Hematopoietic multipotent progenitor cell treated with erythropoietin and hydrocortisone succinate and interleukin-3 and kit ligand, for 8 days (in vitro differentiated cells): ENCODE measurements at regions not wholly inside any gene's neighbourhood (a gene's known extent, or its start where the extent isn't known, plus 50 kb on each side); places are given as distances from the start of the nearest gene placed in this dataset.
"Not testable (repeated sequence)": the region's sequence is repeated elsewhere in the genome, so short reads cannot be mapped to it uniquely, and the experiment has no call there.

Experiments used
- DNase-seq: peaks from one replicate; pipeline ENCODE4 v3.0.0-alpha.2; 2015

DNA sequence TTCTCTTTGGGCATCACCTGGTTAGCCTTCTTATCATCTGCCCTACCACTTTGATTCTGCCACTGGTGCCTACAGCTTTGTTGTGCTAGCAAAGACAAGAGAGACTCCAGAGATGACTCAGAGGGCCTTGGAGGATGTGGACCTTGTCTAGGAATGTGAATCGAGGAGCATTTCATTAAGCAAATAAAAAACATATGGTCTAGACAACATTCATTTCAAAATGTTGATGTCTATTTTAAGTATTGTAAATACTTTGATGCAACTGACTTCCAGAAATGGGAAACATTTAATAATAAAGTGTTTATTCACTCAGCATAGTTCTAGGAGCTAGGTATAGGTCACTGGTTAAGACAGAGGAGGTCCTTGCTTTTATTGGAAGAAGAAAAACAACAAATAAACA is 195.5 kb downstream of the CDCA7 start:
- no peak for DNase-seq

GRCh38 chr2:173552531-173552930 is 197.9 kb downstream of the CDCA7 start:
- DNase-seq: no peak

GRCh38 chr2:173553593-173553992 is 198.9 kb downstream of the CDCA7 start:
- no peak for DNase-seq

DNA sequence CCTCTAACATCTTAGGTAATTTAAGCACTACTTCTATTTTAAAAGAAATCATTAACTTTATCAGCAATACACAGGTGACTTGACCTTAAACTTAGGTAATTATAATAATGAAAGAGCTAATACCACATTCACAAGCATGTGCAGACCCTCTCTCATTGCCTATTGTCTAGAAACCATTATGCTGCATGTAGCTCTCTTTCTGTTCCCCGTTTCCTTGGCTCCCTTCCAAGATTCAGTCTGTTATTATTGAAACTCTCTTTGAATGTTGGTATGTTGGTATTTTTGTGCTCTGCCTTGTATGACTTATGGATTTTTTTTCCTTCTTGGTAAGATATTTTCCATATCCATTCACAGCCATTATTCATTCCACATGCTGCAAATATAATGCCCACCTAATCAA is 201.2 kb downstream of the CDCA7 start:
- no peak for DNase-seq

DNA sequence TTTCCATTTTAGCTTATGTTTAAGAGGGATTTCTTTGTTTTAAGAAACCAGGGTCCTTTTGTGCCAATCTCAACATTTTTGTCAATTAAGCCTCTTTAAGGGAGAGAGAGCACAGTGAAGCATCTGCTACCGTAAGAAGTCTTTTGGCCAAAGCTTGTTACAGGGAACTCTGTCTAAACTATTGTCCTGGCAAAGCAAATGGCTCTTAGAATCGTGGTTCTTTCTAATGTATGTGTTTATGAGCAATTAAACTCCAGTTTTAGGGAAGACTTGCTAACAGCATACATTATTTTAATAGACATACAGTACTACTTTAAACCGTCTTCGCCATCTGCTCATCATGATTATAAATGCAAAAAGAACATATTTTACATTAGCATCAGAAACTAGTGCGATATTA is 202.1 kb downstream of the CDCA7 start:
- no peak for DNase-seq

DNA sequence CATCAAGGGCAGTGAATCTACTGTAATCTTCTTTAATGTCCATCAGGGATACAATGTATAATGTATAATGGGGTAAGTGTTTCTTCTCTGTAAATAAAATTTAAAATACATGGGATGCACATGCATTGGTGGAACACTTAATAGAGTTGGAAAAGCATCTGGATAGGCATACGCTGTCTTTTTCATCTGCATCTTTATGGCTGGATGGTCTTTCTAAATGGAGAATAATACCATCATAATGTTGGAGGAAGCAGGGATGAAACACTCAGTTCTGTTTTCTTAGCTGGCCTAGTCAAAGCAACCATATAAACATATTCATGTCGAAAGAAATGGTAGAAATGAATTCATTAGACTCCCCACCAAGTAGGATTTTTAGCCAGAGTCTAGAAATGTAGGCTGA is 202.8 kb downstream of the CDCA7 start:
- no peak for DNase-seq

DNA sequence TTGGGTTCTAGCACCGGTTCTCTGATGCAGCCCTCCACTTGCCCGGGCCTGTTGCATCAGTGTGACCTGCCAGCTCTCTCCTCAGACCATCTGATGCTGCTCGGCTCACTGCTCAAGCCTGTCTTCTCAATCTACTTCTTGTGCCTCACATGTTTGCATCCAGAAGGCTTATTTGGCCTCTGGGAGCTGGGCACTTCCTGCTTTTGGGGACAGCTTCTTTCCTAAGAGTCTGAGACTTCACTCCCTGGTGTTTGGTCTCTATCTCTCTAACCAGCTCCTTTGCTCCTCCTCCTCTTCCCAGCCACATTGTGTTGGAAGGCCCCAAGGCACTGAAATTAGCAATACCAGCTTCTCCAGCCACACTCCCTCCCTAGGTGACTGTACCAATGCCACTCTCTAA is 212.8 kb downstream of the CDCA7 start:
- DNase-seq: no peak

GRCh38 chr2:173568054-173568453 is 213.4 kb downstream of the CDCA7 start:
- DNase-seq: peak; percentile 19

DNA sequence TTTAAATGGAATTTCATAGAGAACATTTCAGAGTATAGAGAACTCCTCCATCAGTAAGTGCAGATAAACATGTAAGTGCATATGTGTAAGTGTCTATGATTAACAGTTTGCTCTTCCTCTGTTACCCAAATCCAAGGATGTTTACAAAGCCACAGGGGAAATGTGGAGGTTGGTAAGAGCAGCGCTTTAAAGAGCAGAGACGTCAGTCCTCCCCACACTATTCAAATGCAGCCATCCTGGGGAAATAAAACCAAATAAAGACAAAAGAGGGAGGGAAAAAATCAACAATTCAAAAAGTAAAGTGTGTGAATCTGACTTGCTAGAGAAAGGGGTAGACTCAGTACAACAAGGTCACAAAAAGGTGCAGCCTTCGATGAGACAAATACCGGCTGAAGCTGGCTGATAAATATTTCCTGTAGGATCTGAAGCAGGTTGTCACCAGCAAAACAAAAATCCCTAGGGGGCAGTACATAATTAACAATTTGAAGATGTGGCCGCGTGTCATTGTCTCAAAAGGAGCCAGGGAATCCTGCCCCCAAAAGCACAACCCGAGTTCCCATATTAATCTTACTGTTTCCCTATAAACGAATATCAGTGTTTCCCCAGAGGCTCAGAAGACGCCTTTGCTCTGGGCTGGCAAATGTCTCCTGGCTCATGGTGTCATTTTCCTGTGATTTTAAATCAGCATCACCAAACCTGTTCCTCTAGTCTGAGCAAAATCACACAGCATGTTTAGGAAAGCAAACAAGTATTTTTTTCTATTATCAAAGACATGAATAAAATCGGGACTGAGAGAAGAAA is 216.5 kb downstream of the CDCA7 start:
- peak; percentile 26 for DNase-seq

DNA sequence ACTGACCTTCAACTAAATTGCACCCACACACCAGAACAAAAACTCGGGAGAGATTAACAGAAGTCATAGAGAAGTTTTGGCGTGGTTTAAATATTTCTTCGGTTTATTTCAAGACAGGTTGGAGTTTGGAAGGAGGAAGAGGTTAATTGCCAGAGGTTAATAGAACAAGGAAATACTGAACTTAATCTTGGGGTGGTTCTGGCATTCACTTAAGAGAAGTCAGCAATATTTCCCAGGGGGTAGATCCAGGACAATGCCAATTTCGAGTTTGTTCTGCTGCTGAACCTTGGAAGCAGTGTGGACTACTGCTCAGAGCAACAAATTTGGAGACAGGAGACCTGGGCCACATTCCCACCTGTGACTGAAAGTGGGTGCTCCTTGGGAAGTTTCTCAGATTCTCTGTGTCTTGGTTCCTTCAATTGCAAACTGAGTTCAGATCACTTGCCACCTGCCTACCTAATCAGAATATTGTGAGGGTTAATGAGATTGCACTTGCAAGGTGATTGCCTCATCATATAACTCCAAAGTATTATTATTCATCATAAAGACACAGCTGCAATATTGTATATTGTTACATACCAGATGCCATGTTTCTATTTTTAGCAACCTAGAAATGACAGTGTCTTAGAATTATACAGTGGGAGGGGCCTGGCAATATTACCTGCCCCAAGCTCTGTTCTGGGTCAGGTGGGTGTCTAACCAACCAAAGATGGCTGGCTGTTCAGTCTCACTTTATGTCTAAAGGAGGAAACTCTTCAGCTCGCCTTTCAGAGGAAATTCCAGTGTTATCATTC is 217.4 kb downstream of the CDCA7 start:
- DNase-seq: no peak

GRCh38 chr2:173572848-173573247 is 218.2 kb downstream of the CDCA7 start:
- no peak for DNase-seq

DNA sequence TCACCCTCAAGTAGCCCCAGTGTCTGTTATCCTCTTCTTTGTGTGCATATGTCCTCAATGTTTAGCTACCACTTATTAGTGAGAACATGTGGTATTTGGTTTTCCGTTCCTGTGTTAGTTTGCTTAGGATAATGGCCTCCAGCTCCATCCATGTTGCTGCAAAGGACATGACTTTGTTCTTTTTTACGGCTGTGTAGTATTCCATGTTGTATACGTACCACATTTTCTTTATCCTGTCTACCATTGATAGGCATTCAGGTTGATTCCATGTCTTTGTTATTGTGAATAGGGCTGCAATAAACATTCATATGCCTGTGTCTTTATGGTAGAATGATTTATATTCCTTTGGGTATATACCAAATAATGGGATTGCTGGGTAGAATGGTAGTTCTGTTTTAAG is 219.1 kb downstream of the CDCA7 start:
- not testable (repeated sequence) for DNase-seq

DNA sequence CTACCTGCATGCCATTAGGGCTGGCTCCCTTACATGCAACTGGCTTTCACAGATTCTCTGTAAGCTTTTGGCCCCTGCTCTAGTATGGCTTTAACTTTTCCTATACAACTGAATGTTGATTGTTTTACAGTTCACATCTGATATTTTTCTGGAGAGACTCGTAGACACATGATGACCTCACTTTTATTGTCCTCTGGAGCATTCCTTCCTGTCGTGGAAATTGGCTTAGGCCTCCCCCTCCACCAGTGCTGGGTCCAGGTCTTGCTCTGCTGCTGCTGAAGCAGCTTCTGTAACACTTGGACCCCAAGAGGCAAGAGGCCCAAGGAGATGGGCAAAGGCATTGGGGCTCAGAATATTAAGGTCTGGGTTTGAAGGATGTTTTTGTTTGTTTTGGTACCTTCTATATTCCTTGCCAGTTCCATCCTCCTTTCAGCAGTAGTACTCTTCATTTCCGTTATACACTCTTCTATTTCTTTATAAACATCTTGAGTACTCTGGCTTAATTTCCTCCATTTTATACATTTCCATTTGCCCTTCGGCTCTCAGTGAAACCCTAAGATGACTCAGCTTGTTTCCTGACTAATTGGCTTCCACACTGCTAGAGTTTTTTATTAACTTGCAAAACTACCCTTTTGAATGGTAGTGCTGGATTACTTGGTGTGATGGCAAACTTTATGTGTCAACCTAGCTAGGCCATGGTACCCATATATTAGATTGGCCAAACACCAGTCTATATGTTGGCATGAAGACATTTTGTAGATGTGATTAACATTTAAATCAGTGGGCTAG is 219.8 kb downstream of the CDCA7 start:
- no peak for DNase-seq

DNA sequence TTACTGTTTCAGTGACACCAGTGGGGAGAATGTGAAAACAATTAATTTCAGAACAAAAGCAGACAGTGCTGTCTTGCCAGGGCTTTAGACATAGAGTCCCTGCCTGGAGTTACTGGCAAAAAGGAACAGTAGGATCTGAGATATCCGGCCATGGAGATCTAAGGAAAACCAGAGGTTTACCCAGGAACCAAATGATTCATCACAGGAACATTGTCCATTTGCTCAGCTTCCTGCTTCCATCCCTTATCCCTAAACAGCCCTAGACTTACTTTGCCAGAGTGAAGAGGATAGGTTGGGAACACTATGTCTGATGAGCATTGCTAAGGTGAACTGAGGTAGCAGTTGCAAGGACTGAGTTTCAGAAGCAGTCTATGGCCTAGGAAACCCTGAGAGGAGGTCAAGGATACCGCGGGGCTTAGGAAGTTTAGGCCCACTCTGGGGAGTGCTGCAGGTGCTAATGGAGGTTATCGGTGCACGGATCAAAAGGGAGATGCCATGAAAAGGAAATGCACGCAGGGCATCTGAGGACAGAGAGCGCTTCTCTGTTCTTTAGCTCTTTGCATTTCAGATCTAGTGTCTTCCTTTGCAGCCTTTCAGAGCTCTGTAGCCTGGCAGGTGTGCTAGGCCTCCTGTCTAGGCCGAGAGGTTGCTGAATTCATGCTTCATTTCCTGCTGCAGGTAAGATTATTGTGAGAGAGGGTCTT is 223.9 kb downstream of the CDCA7 start:
- DNase-seq: no peak

DNA sequence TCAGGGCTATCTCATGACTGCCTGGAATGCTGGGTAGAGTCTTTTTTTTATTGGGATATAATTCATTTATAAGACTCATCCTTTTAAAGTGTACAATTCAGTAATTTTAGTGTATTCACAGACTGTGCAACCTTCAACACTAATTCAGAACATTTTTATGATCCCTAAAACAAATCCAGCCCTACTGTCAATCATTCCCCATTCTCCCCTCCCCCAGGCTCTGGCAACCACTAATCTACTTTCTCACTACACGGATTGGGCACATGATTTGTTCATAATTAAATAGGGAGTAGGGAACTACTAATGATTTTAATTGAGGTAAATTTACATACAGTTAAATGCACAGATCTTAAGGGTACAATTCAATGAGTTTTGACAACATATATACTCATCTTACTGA is 225.7 kb downstream of the CDCA7 start:
- DNase-seq: no peak

DNA sequence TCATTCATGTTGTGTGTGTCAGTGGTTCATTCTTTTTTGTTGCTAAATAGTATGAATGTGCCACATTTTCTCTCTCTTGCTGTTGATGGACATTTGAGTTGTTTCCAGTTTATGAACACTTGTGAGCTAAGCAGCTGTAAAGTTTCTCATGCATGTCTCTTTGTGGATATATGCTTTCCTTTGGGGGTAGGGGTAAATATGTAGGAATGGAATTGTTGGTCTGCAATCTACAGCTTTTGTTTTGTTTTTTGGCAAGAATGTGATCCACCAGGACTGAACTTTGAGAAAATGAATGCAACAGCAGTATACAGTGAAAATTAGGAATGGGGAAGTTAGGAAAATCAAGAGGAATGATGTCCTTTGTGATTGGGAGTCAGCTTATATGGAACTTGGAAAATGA is 226.3 kb downstream of the CDCA7 start:
- no peak for DNase-seq

DNA sequence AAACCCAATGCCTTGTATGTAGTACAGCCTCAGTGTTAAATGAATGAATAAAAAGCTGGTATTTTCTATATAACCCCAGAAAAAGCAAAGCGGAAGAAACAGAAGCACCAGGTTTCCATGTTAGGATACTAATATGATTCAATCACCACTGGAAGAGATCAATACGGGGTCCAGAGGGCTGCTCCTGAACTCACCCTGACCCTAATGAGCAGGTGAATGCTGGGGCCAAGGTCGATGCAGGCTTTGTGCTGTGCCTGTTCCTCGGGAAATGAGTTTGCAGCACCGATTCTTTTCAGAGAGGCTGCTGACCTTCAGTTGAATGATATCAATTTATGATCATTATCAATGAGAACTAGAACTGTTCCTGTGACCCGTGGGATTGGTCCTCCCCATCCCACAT is 228.5 kb downstream of the CDCA7 start:
- no peak for DNase-seq

GRCh38 chr2:173584000-173584399 is 229.3 kb downstream of the CDCA7 start:
- DNase-seq: no peak

GRCh38 chr2:173584676-173585458 is 230.2 kb downstream of the CDCA7 start:
- no peak for DNase-seq

DNA sequence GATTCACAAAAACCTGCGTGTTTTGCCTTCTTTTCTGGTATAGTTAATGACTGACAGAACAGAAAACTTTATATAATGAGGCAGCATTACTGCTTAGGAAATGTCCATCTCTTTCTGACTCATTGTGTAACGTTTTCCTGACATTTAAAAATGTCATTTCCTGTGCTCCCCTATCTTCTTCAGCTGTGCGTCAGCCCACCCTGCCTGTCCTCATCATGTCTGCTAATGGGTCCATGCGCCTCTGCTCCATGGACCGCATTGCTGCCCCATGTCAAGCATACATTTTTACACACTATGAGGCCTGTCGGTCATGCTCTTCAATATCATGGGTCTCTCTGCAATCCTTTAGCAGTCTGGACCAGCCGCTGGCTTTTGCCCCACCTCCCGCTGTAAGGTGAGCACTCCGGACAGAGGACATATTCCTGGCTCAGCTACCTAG is 234.3 kb downstream of the CDCA7 start:
- DNase-seq: no peak

GRCh38 chr2:173589604-173590275 is 235.1 kb downstream of the CDCA7 start:
- no peak for DNase-seq
